ENCODE measurements at regions not wholly inside any gene's neighbourhood (a gene's known extent, or its start where the extent isn't known, plus 50 kb on each side); places are given as distances from the start of the nearest gene placed in this dataset.
"Not testable (repeated sequence)": the region's sequence is repeated elsewhere in the genome, so short reads cannot be mapped to it uniquely, and the experiment has no call there.

- intact Hi-C loops (cut with micrococcal nuclease; ENCODE audit: unreplicated experiment): no loop called here
- CTCF ChIA-PET (ENCODE audit: unreplicated experiment): no interaction called here
- TF ChIP-seq EZH2phosphoT487 (IDR thresholded peaks at IDR 0.05; ENCODE audit: borderline replicate concordance, low read depth, low read length): no peak
- no peak for TF ChIP-seq CTCF (conservative IDR thresholded peaks at IDR 0.05; ENCODE audit: low read length)
Measured at GRCh38 chr6:12537389-12537788, 179.2 kb upstream of the PHACTR1 start.

GRCh38 chr6:12538881-12539357 is 177.6 kb upstream of the PHACTR1 start:
- ChIA-PET POLR2A (no interaction called here), CTCF (ENCODE audit: unreplicated experiment) (no interaction called here)
- no peak for TF ChIP-seq EZH2phosphoT487 (IDR thresholded peaks at IDR 0.05; ENCODE audit: borderline replicate concordance, low read depth, low read length)
- TF ChIP-seq CTCF (conservative IDR thresholded peaks at IDR 0.05; ENCODE audit: low read length): no peak
- intact Hi-C loops (cut with micrococcal nuclease; ENCODE audit: unreplicated experiment): no loop called here
- Histone ChIP-seq H3K4me2 (ENCODE audit: low read length) (no peak overlapping the region), H3K4me3 (ENCODE audit: low read depth, low read length, poor library complexity, severe bottlenecking) (no peak overlapping the region), H2AFZ (ENCODE audit: low read length) (no peak overlapping the region), H3K36me3 (ENCODE audit: insufficient read depth, low read length) (no peaks in the 10 kb centered on the region), H3K4me1 (ENCODE audit: insufficient read depth, low read length, poor library complexity, severe bottlenecking) (no peaks in the 10 kb centered on the region), H3K79me2 (ENCODE audit: insufficient read depth, low read depth, low read length) (no peaks in the 10 kb centered on the region), H3K27ac (ENCODE audit: low read depth, low read length, poor library complexity, severe bottlenecking) (no peak overlapping the region), H4K20me1 (ENCODE audit: insufficient read depth, low read length) (no peaks in the 10 kb centered on the region), H3K9me3 (ENCODE audit: low read length) (no peaks in the 10 kb centered on the region), H3K9me2 (ENCODE audit: insufficient read depth, low read length) (no peaks in the 10 kb centered on the region)
- DNase-seq (ENCODE audit: low spot score): no peak
- BruUV-seq (replicated peaks): no TSS peak

More at GRCh38 chr6:12537389-12537788, 179.2 kb upstream of the PHACTR1 start:
- BruUV-seq (replicated peaks): no TSS peak
- Histone ChIP-seq H3K4me1 (ENCODE audit: insufficient read depth, low read length, poor library complexity, severe bottlenecking) (no peaks in the 10 kb centered on the region), H3K4me3 (ENCODE audit: low read depth, low read length, poor library complexity, severe bottlenecking) (no peak overlapping the region), H3K36me3 (ENCODE audit: insufficient read depth, low read length) (no peaks in the 10 kb centered on the region), H3K4me2 (ENCODE audit: low read length) (no peak overlapping the region), H4K20me1 (ENCODE audit: insufficient read depth, low read length) (no peaks in the 10 kb centered on the region), H3K9me2 (ENCODE audit: insufficient read depth, low read length) (no peaks in the 10 kb centered on the region), H3K79me2 (ENCODE audit: insufficient read depth, low read depth, low read length) (no peaks in the 10 kb centered on the region), H2AFZ (ENCODE audit: low read length) (no peak overlapping the region), H3K9me3 (ENCODE audit: low read length) (no peaks in the 10 kb centered on the region), H3K27ac (ENCODE audit: low read depth, low read length, poor library complexity, severe bottlenecking) (no peak overlapping the region)
- POLR2A ChIA-PET: no interaction called here
- no peak for DNase-seq (ENCODE audit: low spot score)

- H3K36me3 ChIP-seq (ENCODE audit: insufficient read depth, low read length); H3K4me1 ChIP-seq (ENCODE audit: insufficient read depth, low read length, poor library complexity, severe bottlenecking); intact Hi-C loops (cut with micrococcal nuclease; ENCODE audit: unreplicated experiment); H4K20me1 ChIP-seq (ENCODE audit: insufficient read depth, low read length); DNase-seq (ENCODE audit: low spot score); H3K9me3 ChIP-seq (ENCODE audit: low read length); H3K79me2 ChIP-seq (ENCODE audit: insufficient read depth, low read depth, low read length); H3K27ac ChIP-seq (ENCODE audit: low read depth, low read length, poor library complexity, severe bottlenecking); H3K4me3 ChIP-seq (ENCODE audit: low read depth, low read length, poor library complexity, severe bottlenecking); BruUV-seq (replicated peaks); H3K9me2 ChIP-seq (ENCODE audit: insufficient read depth, low read length); CTCF ChIA-PET (ENCODE audit: unreplicated experiment); POLR2A ChIA-PET; H2AFZ ChIP-seq (ENCODE audit: low read length); H3K4me2 ChIP-seq (ENCODE audit: low read length): not testable (repeated sequence)
Measured at GRCh38 chr6:12542319-12543115, 174.1 kb upstream of the PHACTR1 start.

Measured in OCI-LY7 (cell line).